Astrocyte of the cerebellum (primary cell): ENCODE measurements at regions not wholly inside any gene's neighbourhood (a gene's known extent, or its start where the extent isn't known, plus 50 kb on each side); places are given as distances from the start of the nearest gene placed in this dataset.

Experiments
- DNase-seq: peaks from one replicate; pipeline ENCODE4 v3.0.0-alpha.2; 2011; ENCODE audit warnings: low read depth
- H3K4me3 ChIP-seq: 2 replicates; pipeline ENCODE4 v1.5.1; 2011; ENCODE audit warnings: mild to moderate bottlenecking, low read depth, low read length, moderate library complexity
- CTCF ChIP-seq: IDR thresholded peaks from 2 replicates; pipeline ENCODE4 v1.5.1; 2012; ENCODE audit warnings: low read length, low read depth, moderate library complexity, mild to moderate bottlenecking; ENCODE audit errors: missing control alignments
- in situ Hi-C: cut with HindIII; loops from 2 replicates; pipeline ENCODE4 v1.10.0; 2017; ENCODE audit warnings: low sequenced_read_pairs

GRCh38 chr1:5802606-5803005 lies 189.6 kb downstream of the NPHP4 start:
- H3K4me3 ChIP-seq = no peak overlapping the region
- in situ Hi-C loops = no loop called here
- TF ChIP-seq CTCF = no peak
- no peak for DNase-seq

- no peak overlapping the region for H3K4me3 ChIP-seq
- TF ChIP-seq CTCF = no peak
- no peak for DNase-seq
- in situ Hi-C loops = no loop called here
These were observed 193.3 kb downstream of the NPHP4 start for GRCh38 chr1:5798904-5799303.

DNA sequence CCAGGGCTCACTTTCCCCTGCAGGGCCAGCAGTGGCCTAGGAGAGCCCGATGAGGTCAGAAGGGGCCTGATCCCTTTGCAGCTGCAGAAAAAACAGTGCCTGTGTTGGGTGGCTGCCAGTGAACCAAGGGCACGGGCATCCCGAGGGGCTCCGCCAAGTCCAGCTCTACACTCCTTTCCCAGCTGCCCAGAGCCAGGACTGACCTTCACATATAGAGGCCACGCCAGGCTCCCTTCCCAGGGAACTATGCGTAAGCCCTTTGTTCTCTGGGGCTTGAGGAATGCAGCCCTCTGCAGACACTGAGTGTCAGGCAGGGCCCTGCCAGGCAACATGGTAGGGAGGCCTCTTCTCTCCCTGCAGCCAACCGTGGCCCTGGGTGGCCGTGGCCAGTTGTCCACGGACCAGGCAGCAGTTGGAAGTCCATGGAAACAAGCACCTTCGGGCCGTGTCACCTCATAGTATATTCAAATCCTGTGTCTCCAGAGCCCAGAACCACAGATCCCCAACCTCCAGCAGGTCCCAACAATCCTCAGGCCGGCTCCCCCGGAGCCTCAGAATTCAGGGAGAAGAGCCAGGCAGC lies 194.0 kb downstream of the NPHP4 start:
- H3K4me3 ChIP-seq = no peak overlapping the region
- in situ Hi-C loops = no loop called here
- no peak for TF ChIP-seq CTCF
- no peak for DNase-seq

GRCh38 chr1:5796028-5796427 lies 196.2 kb downstream of the NPHP4 start:
- no peak overlapping the region for H3K4me3 ChIP-seq
- in situ Hi-C loops = no loop called here
- DNase-seq = no peak
- TF ChIP-seq CTCF = no peak

DNA sequence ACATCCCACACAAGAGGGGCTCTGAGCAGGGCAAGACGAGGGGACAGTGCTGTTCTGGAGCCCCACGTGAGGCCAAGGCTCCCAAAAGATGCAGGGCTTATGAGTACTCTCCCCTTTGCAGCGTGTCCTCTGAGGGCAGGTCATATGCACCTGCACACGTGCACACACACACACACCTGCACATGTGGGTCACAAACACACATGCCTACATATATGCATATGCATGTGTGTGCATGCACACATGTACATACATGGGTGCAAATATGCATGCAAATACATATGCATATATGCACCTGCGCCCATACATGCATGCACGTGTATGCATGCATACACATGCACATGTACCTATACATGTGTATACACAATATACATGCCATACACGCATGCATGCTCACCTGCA lies 197.9 kb downstream of the NPHP4 start:
- in situ Hi-C loops = no loop called here
- no peak for DNase-seq
- no peak for TF ChIP-seq CTCF
- H3K4me3 ChIP-seq = no peak overlapping the region

- in situ Hi-C loops = no loop called here
These were observed 198.7 kb downstream of the NPHP4 start for GRCh38 chr1:5793516-5793915.

More at GRCh38 chr1:5793516-5793915, 198.7 kb downstream of the NPHP4 start:
- no peak for TF ChIP-seq CTCF
- H3K4me3 ChIP-seq = no peak overlapping the region
- DNase-seq = no peak
